SK-N-SH (cell line): ENCODE measurements at regions not wholly inside any gene's neighbourhood (a gene's known extent, or its start where the extent isn't known, plus 50 kb on each side); places are given as distances from the start of the nearest gene placed in this dataset.

Experiments used
- CTCF ChIA-PET: fragments of 300-600, 350-600 bp; formaldehyde crosslinking; extraction: SDS; loops from one replicate; lab custom pipeline; 2021; lab: Yijun Ruan, JAX
- POLR2A ChIA-PET: fragments of 350-600 bp; sonication (Branson Sonifier 250); formaldehyde crosslinking; extraction: SDS; loops from one replicate; lab custom pipeline; 2020; ENCODE audit warnings: antibody characterized with exemption, inconsistent platforms; lab: Yijun Ruan, JAX
- DNase-seq: peaks from one replicate; pipeline ENCODE4 v3.0.0; 2012
- H2AFZ ChIP-seq: fragments of 200-600 bp; sonication (generic); 2 replicates; pipeline ENCODE4 v1.8.1; 2016; ENCODE audit warnings: antibody characterized with exemption, mild to moderate bottlenecking, low read depth
- H3F3A ChIP-seq: fragments of 200-600 bp; sonication (generic); replicated peaks from 2 replicates; pipeline ENCODE3; 2016; ENCODE audit warnings: antibody characterized with exemption, mild to moderate bottlenecking; ENCODE audit not compliant: insufficient read depth
- H3K27ac ChIP-seq, 2 experiments: fragments of 200-500 bp in 1 of 2; fragments of 200-600 bp in 1 of 2; sonication (Bioruptor generic) in 1 of 2; sonication (generic), shearing (Covaris generic) in 1 of 2; 2 replicates each; pipeline versions ENCODE4 v1.5.1 to v1.6.1; 2014 to 2016; ENCODE audit warnings: low read depth in 2 of 2, inconsistent platforms in 1 of 2, low read length in 1 of 2, mild to moderate bottlenecking in 1 of 2, mixed read lengths in 1 of 2
- H3K27me3 ChIP-seq: fragments of 200-600 bp; sonication (generic), shearing (Covaris generic); 2 replicates; pipeline ENCODE4 v1.6.1; 2016; ENCODE audit warnings: mixed run types; ENCODE audit not compliant: insufficient read depth
- H3K36me3 ChIP-seq, 2 experiments: fragments of 200-500 bp in 1 of 2; fragments of 200-600 bp in 1 of 2; sonication (Bioruptor generic) in 1 of 2; sonication (generic) in 1 of 2; replicated peaks in 1 of 2; 2 replicates each; pipeline versions ENCODE3 to v1.5.1; 2014 to 2016; ENCODE audit warnings: low read length in 1 of 2, mild to moderate bottlenecking in 1 of 2; ENCODE audit not compliant: insufficient read depth in 2 of 2, control insufficient read depth in 1 of 2
- H3K4me1 ChIP-seq, 2 experiments: fragments of 200-500 bp in 1 of 2; fragments of 200-600 bp in 1 of 2; sonication (Bioruptor generic) in 1 of 2; sonication (generic), shearing (Covaris generic) in 1 of 2; 2 replicates each; pipeline versions ENCODE4 v1.5.1 to v1.6.1; 2014 to 2016; ENCODE audit warnings: low read depth in 1 of 2, low read length in 1 of 2, mixed run types in 1 of 2; ENCODE audit not compliant: insufficient read depth in 2 of 2, control insufficient read depth in 1 of 2
- H3K4me2 ChIP-seq: fragments of 200-600 bp; sonication (generic), shearing (Covaris generic); 2 replicates; pipeline ENCODE4 v1.6.1; 2017; ENCODE audit warnings: mixed run types
- H3K4me3 ChIP-seq, 2 experiments: fragments of 200-500 bp in 1 of 2; fragments of 200-600 bp in 1 of 2; sonication (Bioruptor generic) in 1 of 2; sonication (generic), shearing (Covaris generic) in 1 of 2; 2 replicates each; pipeline versions ENCODE4 v1.5.1 to v1.8.1; 2014 to 2016; ENCODE audit warnings: low read depth in 2 of 2, inconsistent platforms in 1 of 2, low read length in 1 of 2, mild to moderate bottlenecking in 1 of 2, mixed read lengths in 1 of 2, moderate library complexity in 1 of 2
- H3K79me2 ChIP-seq: fragments of 200-600 bp; sonication (generic); 2 replicates; pipeline ENCODE4 v1.8.1; 2017; ENCODE audit warnings: mild to moderate bottlenecking; ENCODE audit not compliant: insufficient read depth
- H3K9ac ChIP-seq: fragments of 200-600 bp; sonication (generic); 2 replicates; pipeline ENCODE4 v1.6.1; 2017; ENCODE audit warnings: mixed run types
- H3K9me2 ChIP-seq: fragments of 200-600 bp; sonication (generic); 2 replicates; pipeline ENCODE4 v1.6.1; 2017; ENCODE audit warnings: mixed run types
- H3K9me3 ChIP-seq: fragments of 200-600 bp; sonication (generic); 2 replicates; pipeline ENCODE4 v1.6.1; 2017; ENCODE audit warnings: mixed run types, mild to moderate bottlenecking, moderate library complexity
- H4K20me1 ChIP-seq: fragments of 200-600 bp; sonication (generic); 2 replicates; pipeline ENCODE4 v1.6.1; 2017; ENCODE audit warnings: mild to moderate bottlenecking, mixed run types; ENCODE audit not compliant: insufficient read depth
- EP300 ChIP-seq, 2 experiments: IDR thresholded peaks; 2 replicates each; pipeline versions ENCODE4 v1.4.0 to v1.6.1; 2012; ENCODE audit warnings: borderline replicate concordance in 1 of 2, low read depth in 1 of 2, low read length in 1 of 2
- FOSL2 ChIP-seq: IDR thresholded peaks from 2 replicates; pipeline ENCODE4 v1.4.0; 2012; ENCODE audit warnings: low read depth, mild to moderate bottlenecking, moderate library complexity, borderline replicate concordance
- FOXJ3 ChIP-seq: sonication (generic); formaldehyde crosslinking; IDR thresholded peaks from 2 replicates; pipeline ENCODE4 v1.5.1; 2020; ENCODE audit warnings: mild to moderate bottlenecking, missing genetic modification reagents
- FOXM1 ChIP-seq: IDR thresholded peaks from 2 replicates; pipeline ENCODE4 v1.4.0; 2012; ENCODE audit warnings: low read depth, mild to moderate bottlenecking
- GABPA ChIP-seq: IDR thresholded peaks from 2 replicates; pipeline ENCODE4 v1.4.0; 2012; ENCODE audit warnings: low read depth, mild to moderate bottlenecking
- GATA2 ChIP-seq: sonication (generic); formaldehyde crosslinking; IDR thresholded peaks from 2 replicates; pipeline ENCODE4 v1.5.0; 2020; ENCODE audit warnings: mild to moderate bottlenecking, missing genetic modification reagents
- IRF3 ChIP-seq: fragments of 150-350 bp; IDR thresholded peaks from 2 replicates; pipeline ENCODE4 v1.6.1; 2016; ENCODE audit warnings: mild to moderate bottlenecking, low read depth, low read length
- JUND ChIP-seq: IDR thresholded peaks from 2 replicates; pipeline ENCODE4 v1.4.0; 2012
- MAX ChIP-seq: IDR thresholded peaks from 2 replicates; pipeline ENCODE4 v1.4.0; 2012; ENCODE audit warnings: low read depth
- MXI1 ChIP-seq: IDR thresholded peaks from 2 replicates; pipeline ENCODE4 v1.6.1; 2012; ENCODE audit warnings: mild to moderate bottlenecking, low read depth, low read length, improper control_type of control experiment
- POLR2AphosphoS5 ChIP-seq: IDR thresholded peaks from 2 replicates; pipeline ENCODE4 v1.6.1; 2012; ENCODE audit warnings: low read depth, low read length
- RAD21 ChIP-seq: IDR thresholded peaks from 2 replicates; pipeline ENCODE4 v1.6.1; 2012; ENCODE audit warnings: mild to moderate bottlenecking, low read length
- REST ChIP-seq: IDR thresholded peaks from 2 replicates; pipeline ENCODE4 v1.6.1; 2012; ENCODE audit warnings: mild to moderate bottlenecking, low read depth, low read length, moderate library complexity
- SIN3A ChIP-seq: IDR thresholded peaks from 2 replicates; pipeline ENCODE4 v1.6.1; 2012; ENCODE audit warnings: low read depth, mild to moderate bottlenecking, low read length, moderate library complexity, borderline replicate concordance
- TCF12 ChIP-seq: IDR thresholded peaks from 2 replicates; pipeline ENCODE4 v1.4.0; 2012
- USF1 ChIP-seq: IDR thresholded peaks from 2 replicates; pipeline ENCODE4 v1.4.0; 2012; ENCODE audit warnings: low read depth, borderline replicate concordance
- USF2 ChIP-seq: fragments of 150-350 bp; IDR thresholded peaks from 2 replicates; pipeline ENCODE4 v1.6.1; 2017; ENCODE audit warnings: antibody characterized with exemption, low read length, low read depth, borderline replicate concordance
- ZBTB33 ChIP-seq: IDR thresholded peaks from 2 replicates; pipeline ENCODE4 v1.4.0; 2012; ENCODE audit warnings: low read depth, borderline replicate concordance
- WGBS: methylation state at CpG from one replicate; pipeline ENCODE4 v1.1.6; 2017; ENCODE audit warnings: low lambda C conversion rate; 5-methylcytosine and 5-hydroxymethylcytosine counted together

- CTCF ChIA-PET: no interaction called here
These were observed 115.7 kb upstream of the MTAP start for GRCh38 chr9:21686738-21687137.

More at GRCh38 chr9:21686738-21687137, 115.7 kb upstream of the MTAP start:
- no peaks in the 10 kb centered on the region for H3K79me2 ChIP-seq
- H3K36me3 ChIP-seq: no peaks in the 10 kb centered on the region
- DNase-seq: no peak
- no peaks in the 10 kb centered on the region for H3K9me2 ChIP-seq
- WGBS: 69% methylated on average over 2 of the region's 2 CpGs
- no peaks in the 10 kb centered on the region for H4K20me1 ChIP-seq
- no peaks in the 10 kb centered on the region; the same call in 1 of the 2 replicates for H3K27me3 ChIP-seq
- H2AFZ ChIP-seq: no peak overlapping the region
- POLR2A ChIA-PET: no interaction called here
- no peaks in the 10 kb centered on the region for H3K9me3 ChIP-seq
- peaks cover 8% of the 10 kb centered on the region for H3F3A ChIP-seq
- no peak overlapping the region for H3K27ac ChIP-seq
- peaks cover 0 to 12% of the 10 kb centered on the region in 2 experiments; a peak in 2 of 4 replicates for H3K4me1 ChIP-seq
- TF ChIP-seq JUND (no peak), IRF3 (no peak), EP300 (IDR thresholded peaks at IDR 0.05; ENCODE audit: borderline replicate concordance in 1 of 2, low read depth in 1 of 2, low read length in 1 of 2) (no peak), GATA2 (CRISPR knock-in tag) (no peak), POLR2AphosphoS5 (no peak), RAD21 (no peak), FOXJ3 (CRISPR knock-in tag) (no peak), FOXM1 (no peak), USF2 (no peak), FOSL2 (no peak), SIN3A (no peak), MXI1 (no peak), ZBTB33 (no peak), GABPA (no peak), USF1 (no peak), MAX (no peak), TCF12 (no peak), REST (no peak)
- TF ChIP-seq, all 33 proteins: peak for 0
- Histone ChIP-seq H3K9ac (no peak overlapping the region), H3K4me2 (no peak overlapping the region), H3K4me3 (no peak overlapping the region)
